Right lobe of liver (tissue), 4 donors: ENCODE measurements at regions not wholly inside any gene's neighbourhood (a gene's known extent, or its start where the extent isn't known, plus 50 kb on each side); places are given as distances from the start of the nearest gene placed in this dataset.

Experiments used
- POLR2A ChIP-seq: fragments of 450-650 bp; IDR thresholded peaks from one replicate; pipeline ENCODE4 v1.6.1; 2017; ENCODE audit warnings: antibody characterized with exemption, mild to moderate bottlenecking
- TF ChIP-seq, protein P1 (sequence below), 4 donors: fragments of 200-600 bp in 3 of 4; fragments of 450-650 bp in 1 of 4; IDR thresholded peaks; one replicate each; pipeline versions ENCODE4 v1.5.1 to v1.8.0; 2016 to 2022; ENCODE audit warnings: antibody characterized with exemption in 4 of 4, mild to moderate bottlenecking in 2 of 4
- donor health status: DM: no; HTN: no; CAD: no.
- donor health status: DM: no; HTN: no; CAD: no.
- donor health status: DM: no; HTN: yes; CAD: no.

DNA sequence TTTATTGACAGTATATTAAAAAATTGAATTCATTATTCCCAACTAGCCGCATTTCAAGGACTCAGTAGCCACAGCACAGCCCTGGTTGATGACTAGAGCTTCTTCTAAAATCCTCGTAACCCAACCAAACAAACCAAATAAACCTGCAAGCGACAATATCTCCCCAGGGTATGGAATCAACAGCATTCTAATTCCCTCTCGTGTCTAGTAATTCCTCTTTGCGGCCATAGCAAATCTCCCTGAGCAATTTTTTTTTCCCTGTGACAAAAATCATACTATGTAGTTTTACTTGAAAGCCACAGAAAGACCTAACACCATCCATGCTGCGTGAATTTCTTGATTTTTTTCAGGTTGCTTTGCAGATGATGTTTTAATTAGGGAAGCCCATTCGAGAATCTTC lies 143.4 kb upstream of the MYOCD start:
- TF ChIP-seq, protein P1, sequence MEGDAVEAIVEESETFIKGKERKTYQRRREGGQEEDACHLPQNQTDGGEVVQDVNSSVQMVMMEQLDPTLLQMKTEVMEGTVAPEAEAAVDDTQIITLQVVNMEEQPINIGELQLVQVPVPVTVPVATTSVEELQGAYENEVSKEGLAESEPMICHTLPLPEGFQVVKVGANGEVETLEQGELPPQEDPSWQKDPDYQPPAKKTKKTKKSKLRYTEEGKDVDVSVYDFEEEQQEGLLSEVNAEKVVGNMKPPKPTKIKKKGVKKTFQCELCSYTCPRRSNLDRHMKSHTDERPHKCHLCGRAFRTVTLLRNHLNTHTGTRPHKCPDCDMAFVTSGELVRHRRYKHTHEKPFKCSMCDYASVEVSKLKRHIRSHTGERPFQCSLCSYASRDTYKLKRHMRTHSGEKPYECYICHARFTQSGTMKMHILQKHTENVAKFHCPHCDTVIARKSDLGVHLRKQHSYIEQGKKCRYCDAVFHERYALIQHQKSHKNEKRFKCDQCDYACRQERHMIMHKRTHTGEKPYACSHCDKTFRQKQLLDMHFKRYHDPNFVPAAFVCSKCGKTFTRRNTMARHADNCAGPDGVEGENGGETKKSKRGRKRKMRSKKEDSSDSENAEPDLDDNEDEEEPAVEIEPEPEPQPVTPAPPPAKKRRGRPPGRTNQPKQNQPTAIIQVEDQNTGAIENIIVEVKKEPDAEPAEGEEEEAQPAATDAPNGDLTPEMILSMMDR (IDR thresholded peaks at IDR 0.05) = no peak
- no peak for TF ChIP-seq POLR2A
